LNCaP clone FGC (cell line): ENCODE measurements at regions not wholly inside any gene's neighbourhood (a gene's known extent, or its start where the extent isn't known, plus 50 kb on each side); places are given as distances from the start of the nearest gene placed in this dataset.

Experiments used
- DNase-seq: peaks from one replicate; pipeline ENCODE4 v3.0.0-alpha.2; 2011; ENCODE audit warnings: low read depth
- H3K4me3 ChIP-seq: 2 replicates; pipeline ENCODE4 v1.5.1; 2011; ENCODE audit warnings: mild to moderate bottlenecking, low read depth, low read length, control low read depth
- CTCF ChIP-seq: IDR thresholded peaks from 2 replicates; pipeline ENCODE4 v1.5.1; 2012; ENCODE audit warnings: mild to moderate bottlenecking; ENCODE audit not compliant: control insufficient read depth, insufficient read depth; ENCODE audit errors: extremely low read depth

GRCh38 chr11:111049131-111049530, 196.4 kb upstream of the POU2AF2 start:
- no peak overlapping the region for H3K4me3 ChIP-seq
- TF ChIP-seq CTCF: no peak

DNA sequence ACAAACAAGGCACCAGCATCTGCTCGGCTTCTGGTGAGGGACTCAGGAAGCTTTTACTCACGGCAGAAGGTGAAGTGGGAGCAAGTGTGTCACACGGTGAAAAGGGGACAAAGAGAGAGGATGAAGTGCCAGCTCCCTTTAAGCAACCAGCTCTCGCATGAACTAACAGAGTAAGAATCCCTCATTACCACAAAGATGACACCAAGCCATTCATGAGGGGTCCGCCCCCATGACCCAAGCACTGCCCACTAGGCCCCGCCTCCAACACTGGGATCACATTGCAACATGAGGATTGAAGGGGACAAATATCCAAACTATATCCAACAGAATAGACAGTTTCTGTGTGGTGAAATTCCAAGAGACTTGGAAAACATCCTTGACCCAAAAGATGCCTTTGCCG, 198.2 kb upstream of the POU2AF2 start:
- H3K4me3 ChIP-seq: no peak overlapping the region
- no peak for DNase-seq
- TF ChIP-seq CTCF: no peak

More at GRCh38 chr11:111049131-111049530, 196.4 kb upstream of the POU2AF2 start:
- DNase-seq: no peak

- DNase-seq: no peak
- no peak for TF ChIP-seq CTCF
Observed at GRCh38 chr11:111046291-111046690, 199.2 kb upstream of the POU2AF2 start.

DNA sequence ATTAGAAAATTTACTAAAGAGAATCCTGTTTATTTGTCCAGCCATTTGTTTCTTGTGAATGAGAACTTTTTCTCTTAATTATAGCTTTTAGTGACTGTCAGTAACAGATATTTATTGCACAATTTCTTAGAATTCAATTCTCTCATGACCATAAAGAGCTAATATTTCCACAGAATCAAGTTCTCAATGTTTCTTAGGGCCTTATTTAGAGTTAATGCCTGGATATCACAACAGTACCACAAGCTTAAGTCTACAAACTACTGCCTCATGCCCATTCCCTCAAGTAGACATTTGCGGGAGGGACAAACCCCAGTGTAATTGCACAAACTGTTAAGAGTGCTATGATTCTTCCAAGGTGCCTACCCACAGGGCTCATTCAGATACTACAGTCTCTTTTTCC, 199.7 kb upstream of the POU2AF2 start:
- no peak overlapping the region for H3K4me3 ChIP-seq
- no peak for TF ChIP-seq CTCF
- DNase-seq: no peak

More at GRCh38 chr11:111046291-111046690, 199.2 kb upstream of the POU2AF2 start:
- H3K4me3 ChIP-seq: no peak overlapping the region

- TF ChIP-seq CTCF: no peak
- DNase-seq: no peak
- H3K4me3 ChIP-seq: no peak overlapping the region
Observed at GRCh38 chr11:111045407-111045803, 200.1 kb upstream of the POU2AF2 start.

DNA sequence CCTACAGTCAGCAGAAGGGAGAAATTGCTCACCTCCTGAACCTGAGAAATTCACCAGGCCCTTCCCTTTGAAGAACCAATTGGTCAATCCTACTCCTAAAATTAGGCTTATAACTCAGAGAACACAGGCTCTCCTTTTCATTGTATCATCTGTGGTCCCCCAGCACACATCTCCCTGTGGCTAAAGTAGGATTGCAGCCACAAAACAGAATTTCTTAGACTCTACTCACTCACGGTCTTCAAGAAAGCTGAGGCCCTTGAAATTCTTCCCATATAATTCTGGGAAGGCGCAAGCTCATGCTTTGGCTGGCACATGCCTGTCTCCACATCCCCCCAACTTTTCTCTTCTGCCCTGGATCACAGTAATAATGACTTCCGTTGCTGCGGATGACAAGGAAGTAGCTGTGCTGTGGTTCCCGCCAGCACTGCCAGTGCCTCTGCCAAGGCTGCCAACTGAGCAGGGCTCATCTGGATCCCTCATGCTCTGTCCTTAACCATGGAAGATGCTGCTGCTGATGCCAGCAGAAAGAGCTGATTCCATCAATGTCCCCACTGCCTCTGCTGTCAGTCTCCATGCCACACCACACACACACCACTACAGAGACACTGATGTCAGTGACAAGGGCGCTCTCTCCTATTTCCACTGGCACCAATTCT, 200.6 kb upstream of the POU2AF2 start:
- no peak for TF ChIP-seq CTCF
- no peak for DNase-seq

DNA sequence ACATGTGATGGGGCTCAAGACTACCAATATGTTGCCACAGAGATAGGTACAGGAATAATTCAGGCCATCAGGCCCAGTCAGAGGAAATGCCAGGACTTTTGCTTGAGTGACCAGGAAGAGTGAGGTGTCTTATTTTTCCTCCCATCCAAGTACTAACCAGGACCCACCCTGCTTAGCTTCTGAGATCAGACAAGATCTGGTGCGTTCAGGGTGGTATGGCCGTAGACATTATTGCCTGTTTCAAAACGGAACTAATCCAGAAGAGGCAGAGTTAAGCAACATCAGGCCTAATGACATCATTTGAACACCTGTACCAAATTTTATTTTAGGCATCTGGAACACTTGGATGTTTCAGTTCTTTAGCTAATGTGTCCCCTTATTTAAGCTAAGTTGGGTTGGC, 205.5 kb upstream of the POU2AF2 start:
- DNase-seq: no peak
- H3K4me3 ChIP-seq: no peak overlapping the region

More for the DNA sequence above, 200.6 kb upstream of the POU2AF2 start:
- no peak overlapping the region for H3K4me3 ChIP-seq

More for the DNA sequence above, 205.5 kb upstream of the POU2AF2 start:
- no peak for TF ChIP-seq CTCF
